ENCODE measurements at regions not wholly inside any gene's neighbourhood (a gene's known extent, or its start where the extent isn't known, plus 50 kb on each side); places are given as distances from the start of the nearest gene placed in this dataset.

- Histone ChIP-seq H3K27ac (no peak overlapping the region), H3K36me3 (no peaks in the 10 kb centered on the region), H3K4me1 (no peaks in the 10 kb centered on the region), H3K9me3 (peaks cover 0 to 13% (median 6%) of the 10 kb centered on the region in 3 donors), H3K27me3 (no peaks in the 10 kb centered on the region), H3K4me3 (no peak overlapping the region)
- intact Hi-C loops (cut with DNase I), result no loop called here
- TF ChIP-seq POLR2A (IDR thresholded peaks at IDR 0.05), result no peak
- TF ChIP-seq, protein P1, sequence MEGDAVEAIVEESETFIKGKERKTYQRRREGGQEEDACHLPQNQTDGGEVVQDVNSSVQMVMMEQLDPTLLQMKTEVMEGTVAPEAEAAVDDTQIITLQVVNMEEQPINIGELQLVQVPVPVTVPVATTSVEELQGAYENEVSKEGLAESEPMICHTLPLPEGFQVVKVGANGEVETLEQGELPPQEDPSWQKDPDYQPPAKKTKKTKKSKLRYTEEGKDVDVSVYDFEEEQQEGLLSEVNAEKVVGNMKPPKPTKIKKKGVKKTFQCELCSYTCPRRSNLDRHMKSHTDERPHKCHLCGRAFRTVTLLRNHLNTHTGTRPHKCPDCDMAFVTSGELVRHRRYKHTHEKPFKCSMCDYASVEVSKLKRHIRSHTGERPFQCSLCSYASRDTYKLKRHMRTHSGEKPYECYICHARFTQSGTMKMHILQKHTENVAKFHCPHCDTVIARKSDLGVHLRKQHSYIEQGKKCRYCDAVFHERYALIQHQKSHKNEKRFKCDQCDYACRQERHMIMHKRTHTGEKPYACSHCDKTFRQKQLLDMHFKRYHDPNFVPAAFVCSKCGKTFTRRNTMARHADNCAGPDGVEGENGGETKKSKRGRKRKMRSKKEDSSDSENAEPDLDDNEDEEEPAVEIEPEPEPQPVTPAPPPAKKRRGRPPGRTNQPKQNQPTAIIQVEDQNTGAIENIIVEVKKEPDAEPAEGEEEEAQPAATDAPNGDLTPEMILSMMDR (IDR thresholded peaks at IDR 0.05), result no peak
- no peak for DNase-seq
- 50% methylated on average over 1 of the region's 1 CpG for WGBS, 2 donors
Measured at GRCh38 chr19:31986951-31987350, 358.5 kb upstream of the ZNF507 start.

DNA sequence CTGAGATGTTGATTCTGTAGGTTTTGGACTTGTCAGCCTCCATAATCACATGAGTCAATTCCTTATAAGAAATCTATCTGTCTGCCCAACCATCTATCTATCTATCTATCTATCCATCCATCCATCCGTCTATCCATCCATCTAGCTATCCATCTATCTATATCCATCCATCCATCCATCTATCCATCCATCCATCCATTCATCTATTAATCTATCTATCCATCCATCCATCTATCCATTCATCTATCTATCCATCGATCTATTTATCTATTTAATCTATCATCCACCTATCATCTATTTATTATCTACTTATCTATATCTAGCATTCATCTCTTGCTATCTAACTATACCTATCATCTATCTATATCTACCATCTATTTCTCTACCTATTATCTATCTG lies 357.2 kb upstream of the ZNF507 start:
- no peaks in the 10 kb centered on the region for H3K36me3 ChIP-seq
- 84 to 89% methylated on average over 2 of the region's 2 CpGs for WGBS, 2 donors
- H3K4me1 ChIP-seq, result no peaks in the 10 kb centered on the region
- no peak overlapping the region for H3K27ac ChIP-seq
- intact Hi-C loops (cut with DNase I), result no loop called here
- H3K27me3 ChIP-seq, result no peaks in the 10 kb centered on the region
- peaks cover 0 to 20% (median 6%) of the 10 kb centered on the region in 3 donors for H3K9me3 ChIP-seq
- TF ChIP-seq, protein P1 (IDR thresholded peaks at IDR 0.05), result no peak
- no peak for TF ChIP-seq POLR2A (IDR thresholded peaks at IDR 0.05)
- H3K4me3 ChIP-seq, result no peak overlapping the region
- no peak for DNase-seq

DNA sequence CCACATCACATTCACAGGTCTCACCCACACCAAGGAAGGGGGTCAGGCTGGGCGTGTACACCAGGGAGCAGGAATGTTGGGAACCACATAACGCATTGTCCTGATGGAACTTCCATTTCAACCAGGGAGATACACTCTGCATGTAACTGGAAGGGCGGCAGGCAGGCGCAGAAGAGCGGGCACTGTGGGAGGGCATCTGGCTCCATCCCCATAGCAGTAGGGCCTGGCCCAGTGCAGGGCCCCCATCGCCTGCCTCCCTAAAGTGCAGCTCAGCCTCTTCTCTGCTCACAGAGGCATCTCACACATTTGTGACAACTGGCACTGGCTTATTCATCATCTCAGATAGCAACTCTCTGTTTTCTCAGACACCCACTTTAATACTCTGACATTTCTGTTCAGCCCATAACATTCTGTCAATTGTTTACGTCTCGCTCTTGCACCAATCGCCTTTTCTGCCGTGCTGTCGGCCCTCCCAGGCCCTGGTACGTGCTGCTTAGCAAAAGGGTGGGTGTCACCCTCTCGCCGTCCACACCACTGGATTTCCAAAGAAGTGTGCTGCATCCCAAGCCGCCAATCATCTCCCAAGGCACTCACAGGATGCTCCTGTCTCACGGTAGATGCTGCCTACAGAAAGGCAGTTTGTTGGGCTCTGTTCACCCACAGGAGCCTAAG lies 353.3 kb upstream of the ZNF507 start:
- Histone ChIP-seq H3K36me3 (no peaks in the 10 kb centered on the region), H3K27me3 (no peaks in the 10 kb centered on the region), H3K4me1 (no peaks in the 10 kb centered on the region), H3K27ac (no peak overlapping the region), H3K4me3 (no peak overlapping the region), H3K9me3 (peaks cover 0 to 7% (median 0%) of the 10 kb centered on the region in 3 donors)
- DNase-seq, result no peak
- 77 to 78% methylated on average over 14 to 16 of the region's 16 CpGs for WGBS, 2 donors
- intact Hi-C loops (cut with DNase I), result no loop called here
- TF ChIP-seq POLR2A (IDR thresholded peaks at IDR 0.05), result no peak

DNA sequence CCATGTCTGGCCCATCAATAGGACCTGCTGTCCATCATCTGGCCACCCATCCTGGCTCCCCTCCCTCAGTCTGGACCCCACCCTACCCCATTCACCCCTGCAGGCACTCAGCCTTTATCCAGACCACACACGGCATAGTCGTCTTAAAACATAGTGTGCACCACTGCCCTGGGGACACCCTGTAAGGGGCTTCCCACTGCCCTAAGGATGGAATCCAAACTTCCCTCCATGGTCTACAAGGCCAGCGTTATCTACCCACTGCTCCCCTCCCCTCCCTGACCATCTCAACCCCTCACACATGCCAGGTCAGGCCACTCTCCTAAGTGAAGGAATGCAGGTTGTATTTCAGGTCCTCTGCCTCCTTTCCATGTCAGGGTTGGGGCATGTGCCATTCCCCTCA lies 352.7 kb upstream of the ZNF507 start:
- Histone ChIP-seq H3K4me1 (no peaks in the 10 kb centered on the region), H3K36me3 (no peaks in the 10 kb centered on the region), H3K27me3 (no peaks in the 10 kb centered on the region), H3K4me3 (no peak overlapping the region), H3K9me3 (peaks cover 0 to 7% (median 0%) of the 10 kb centered on the region in 3 donors), H3K27ac (no peak overlapping the region)
- TF ChIP-seq, protein P1 (IDR thresholded peaks at IDR 0.05), result no peak
- TF ChIP-seq POLR2A (IDR thresholded peaks at IDR 0.05), result no peak
- intact Hi-C loops (cut with DNase I), result no loop called here
- 46 to 87% methylated on average over 1 to 3 of the region's 3 CpGs for WGBS, 2 donors
- no peak for DNase-seq

GRCh38 chr19:31995546-31995945 lies 349.9 kb upstream of the ZNF507 start:
- TF ChIP-seq, protein P1 (IDR thresholded peaks at IDR 0.05), result no peak
- no peak for TF ChIP-seq POLR2A (IDR thresholded peaks at IDR 0.05)
- Histone ChIP-seq H3K4me3 (no peak overlapping the region), H3K9me3 (peaks cover 0 to 7% (median 0%) of the 10 kb centered on the region in 3 donors), H3K4me1 (no peaks in the 10 kb centered on the region), H3K36me3 (no peaks in the 10 kb centered on the region), H3K27ac (no peak overlapping the region), H3K27me3 (no peaks in the 10 kb centered on the region)
- DNase-seq, result no peak
- intact Hi-C loops (cut with DNase I), result no loop called here

DNA sequence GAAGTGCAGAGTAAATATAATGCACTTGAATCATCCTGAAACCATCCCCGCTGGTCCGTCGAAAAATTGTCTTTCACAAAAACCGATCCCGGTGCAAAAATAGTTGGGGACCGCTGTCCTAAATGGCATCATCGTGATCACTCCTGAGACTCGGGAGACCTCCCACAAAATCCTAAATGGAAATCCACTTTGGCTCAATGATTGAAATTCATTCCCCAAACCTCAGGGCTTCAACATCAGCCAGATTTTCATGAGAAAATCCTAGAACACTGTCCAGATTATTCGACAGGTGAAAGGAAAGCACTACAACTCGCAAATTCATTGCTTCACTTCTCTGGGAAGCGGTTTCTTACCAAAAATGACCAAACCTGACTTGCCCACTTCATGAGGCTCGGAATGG lies 335.3 kb upstream of the ZNF507 start:
- Histone ChIP-seq H3K36me3 (no peaks in the 10 kb centered on the region), H3K27ac (no peak overlapping the region), H3K4me1 (no peaks in the 10 kb centered on the region), H3K9me3 (no peaks in the 10 kb centered on the region), H3K4me3 (no peak overlapping the region), H3K27me3 (no peaks in the 10 kb centered on the region)
- DNase-seq, result no peak
- intact Hi-C loops (cut with DNase I), result no loop called here
- TF ChIP-seq POLR2A (IDR thresholded peaks at IDR 0.05), result no peak
- TF ChIP-seq, protein P1 (IDR thresholded peaks at IDR 0.05), result no peak
- WGBS, 2 donors, result 77 to 78% methylated on average over 12 of the region's 12 CpGs
